GM10266 (cell line): ENCODE measurements at regions not wholly inside any gene's neighbourhood (a gene's known extent, or its start where the extent isn't known, plus 50 kb on each side); places are given as distances from the start of the nearest gene placed in this dataset.

Experiments
- DNase-seq: peaks from one replicate; pipeline ENCODE4 v3.0.0; 2012; ENCODE audit errors: extremely low spot score
- CTCF ChIP-seq: IDR thresholded peaks from 2 replicates; pipeline ENCODE4 v1.5.1; 2012; ENCODE audit warnings: mild to moderate bottlenecking, low read depth; ENCODE audit not compliant: control insufficient read depth, insufficient read depth; ENCODE audit errors: missing control alignments

- peak; percentile 35 for DNase-seq
Observed at GRCh38 chr3:102229062-102229655, 205.7 kb upstream of the ZPLD1 start.

GRCh38 chr3:102230057-102230456 lies 204.8 kb upstream of the ZPLD1 start:
- no peak for DNase-seq
- no peak for TF ChIP-seq CTCF

More at GRCh38 chr3:102229062-102229655, 205.7 kb upstream of the ZPLD1 start:
- TF ChIP-seq CTCF, result peak; percentile 94

GRCh38 chr3:102233881-102234280 lies 200.9 kb upstream of the ZPLD1 start:
- DNase-seq, result peak; percentile 33
- TF ChIP-seq CTCF, result no peak

DNA sequence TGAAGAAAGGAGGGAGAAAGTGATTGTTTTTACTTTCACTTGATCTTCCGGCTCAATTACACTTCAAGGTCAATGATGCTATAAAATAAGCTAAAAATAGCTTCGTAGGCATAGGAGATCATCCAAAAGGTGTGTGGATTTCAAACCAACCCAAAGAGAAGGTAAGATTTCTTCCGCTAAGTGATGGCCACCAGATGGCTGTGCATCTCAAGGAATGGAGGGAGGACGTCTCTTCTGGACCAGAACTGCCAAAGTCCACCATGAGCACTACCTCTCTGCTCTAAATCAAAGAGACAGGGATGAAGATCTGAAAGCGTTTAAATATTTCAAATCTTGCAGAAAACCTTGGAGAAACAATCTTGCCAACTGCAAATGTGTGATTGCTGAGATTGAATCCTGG lies 199.1 kb upstream of the ZPLD1 start:
- no peak for DNase-seq
- TF ChIP-seq CTCF, result peak; percentile 12

DNA sequence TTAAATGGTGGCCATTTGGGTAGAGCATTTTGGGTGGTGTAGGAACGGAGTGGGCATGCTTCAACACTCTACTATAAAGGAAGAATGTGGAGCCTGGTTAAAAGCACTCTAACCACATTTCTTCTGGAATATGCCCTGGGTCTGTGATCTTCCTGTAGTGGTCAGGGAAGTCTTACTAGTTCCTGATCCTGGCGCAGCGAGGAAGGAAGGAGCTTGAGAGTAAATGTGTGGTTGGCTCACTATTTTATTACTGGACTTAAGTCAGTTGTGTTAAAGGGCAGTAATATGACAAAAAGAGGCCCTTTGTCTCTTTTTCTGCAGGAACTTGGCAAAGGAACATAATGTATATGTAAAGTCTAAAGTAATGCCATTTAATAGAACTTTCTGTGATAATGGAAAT lies 197.6 kb upstream of the ZPLD1 start:
- DNase-seq, result no peak

DNA sequence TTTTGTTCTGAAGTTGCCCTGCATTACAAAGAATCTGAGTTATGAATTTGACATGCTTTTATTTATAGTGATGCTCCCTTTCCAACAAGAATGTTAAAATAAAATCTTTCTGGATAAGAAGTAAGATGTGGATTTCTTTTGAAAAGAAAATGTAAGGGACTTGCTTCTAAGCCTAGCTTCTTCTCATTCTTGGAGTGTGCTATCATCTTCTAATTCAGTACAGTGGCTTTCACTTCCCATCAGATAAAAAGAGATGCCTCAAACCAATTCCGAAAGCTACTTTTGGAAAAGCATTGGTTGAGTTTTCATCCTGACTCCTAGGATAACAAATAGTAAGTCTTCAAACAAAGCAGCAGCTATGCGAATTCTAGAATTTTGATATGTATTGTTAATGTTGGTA lies 197.0 kb upstream of the ZPLD1 start:
- TF ChIP-seq CTCF, result no peak

More for the DNA sequence above, 197.6 kb upstream of the ZPLD1 start:
- no peak for TF ChIP-seq CTCF

DNA sequence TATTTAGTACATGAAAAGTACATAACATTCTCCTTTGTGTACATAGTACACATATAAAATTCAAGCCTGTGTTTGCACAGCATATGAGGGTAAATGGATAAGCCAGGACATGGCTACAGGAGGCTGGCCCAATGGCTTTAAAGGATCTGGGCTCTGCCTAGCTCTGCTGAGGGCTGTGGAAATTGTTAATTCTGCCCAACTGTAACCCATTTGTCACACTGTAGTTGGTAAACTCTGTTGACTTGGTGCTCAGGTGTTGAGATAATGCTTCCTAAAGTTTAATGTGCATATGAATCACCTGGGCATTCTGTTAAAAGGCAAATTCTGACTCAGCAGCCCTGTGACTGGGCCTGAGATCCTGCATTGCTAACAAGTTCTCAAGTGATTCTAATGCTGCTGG lies 196.5 kb upstream of the ZPLD1 start:
- TF ChIP-seq CTCF, result no peak
- DNase-seq, result no peak

More for the DNA sequence above, 197.0 kb upstream of the ZPLD1 start:
- no peak for DNase-seq
